ENCODE measurements at regions not wholly inside any gene's neighbourhood (a gene's known extent, or its start where the extent isn't known, plus 50 kb on each side); places are given as distances from the start of the nearest gene placed in this dataset.

- no peak for TF ChIP-seq EZH2 (IDR thresholded peaks at IDR 0.05; ENCODE audit: borderline replicate concordance, low read depth, low read length, poor library complexity, severe bottlenecking)
- no peak for TF ChIP-seq CTCF (conservative IDR thresholded peaks at IDR 0.05; ENCODE audit: low read depth, low read length)
These were observed 91.4 kb upstream of the NAMPT start for GRCh38 chr7:106376026-106376799.

Measured in A673 (cell line).